ENCODE measurements at regions not wholly inside any gene's neighbourhood (a gene's known extent, or its start where the extent isn't known, plus 50 kb on each side); places are given as distances from the start of the nearest gene placed in this dataset.

DNA sequence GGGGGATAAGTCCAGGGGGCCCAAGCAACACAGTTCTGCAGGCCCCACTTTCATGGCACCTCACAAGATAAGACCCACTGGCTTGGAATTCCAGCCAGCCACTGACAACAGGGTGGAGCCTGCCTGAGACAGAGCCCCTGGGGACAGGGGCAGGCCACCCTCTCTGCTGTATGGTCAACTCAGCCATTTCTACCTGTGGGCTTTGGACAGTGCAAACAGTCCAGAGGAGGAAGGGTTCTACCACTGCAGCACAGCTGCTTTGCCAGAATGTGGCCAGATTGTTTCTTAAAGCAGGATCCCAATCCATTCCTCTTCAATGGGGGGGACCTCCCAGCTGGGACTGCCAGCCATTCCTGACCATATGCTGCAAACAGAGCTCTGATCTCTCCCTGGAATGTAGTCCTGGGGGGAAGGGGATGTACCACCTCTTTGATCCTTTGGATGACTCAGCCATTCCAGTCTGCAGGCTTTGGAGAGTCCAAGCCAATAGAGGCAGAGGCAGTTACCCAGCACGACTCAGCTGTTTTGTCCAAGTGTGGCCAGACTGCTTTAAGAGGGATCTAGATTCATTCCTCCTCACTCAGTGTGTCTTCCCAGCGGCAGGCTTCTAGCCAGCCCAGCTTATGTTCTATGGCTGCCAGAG lies 842.2 kb downstream of the EPHA7 start:
- TF ChIP-seq, protein P1, sequence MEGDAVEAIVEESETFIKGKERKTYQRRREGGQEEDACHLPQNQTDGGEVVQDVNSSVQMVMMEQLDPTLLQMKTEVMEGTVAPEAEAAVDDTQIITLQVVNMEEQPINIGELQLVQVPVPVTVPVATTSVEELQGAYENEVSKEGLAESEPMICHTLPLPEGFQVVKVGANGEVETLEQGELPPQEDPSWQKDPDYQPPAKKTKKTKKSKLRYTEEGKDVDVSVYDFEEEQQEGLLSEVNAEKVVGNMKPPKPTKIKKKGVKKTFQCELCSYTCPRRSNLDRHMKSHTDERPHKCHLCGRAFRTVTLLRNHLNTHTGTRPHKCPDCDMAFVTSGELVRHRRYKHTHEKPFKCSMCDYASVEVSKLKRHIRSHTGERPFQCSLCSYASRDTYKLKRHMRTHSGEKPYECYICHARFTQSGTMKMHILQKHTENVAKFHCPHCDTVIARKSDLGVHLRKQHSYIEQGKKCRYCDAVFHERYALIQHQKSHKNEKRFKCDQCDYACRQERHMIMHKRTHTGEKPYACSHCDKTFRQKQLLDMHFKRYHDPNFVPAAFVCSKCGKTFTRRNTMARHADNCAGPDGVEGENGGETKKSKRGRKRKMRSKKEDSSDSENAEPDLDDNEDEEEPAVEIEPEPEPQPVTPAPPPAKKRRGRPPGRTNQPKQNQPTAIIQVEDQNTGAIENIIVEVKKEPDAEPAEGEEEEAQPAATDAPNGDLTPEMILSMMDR (optimal IDR thresholded peaks at IDR 0.05 in 1 of 3, IDR thresholded peaks at IDR 0.05 in 1 of 3, conservative IDR thresholded peaks at IDR 0.05 in 1 of 3; ENCODE audit: extremely low read depth in 1 of 3, insufficient read depth in 2 of 3, low read length in 3 of 3): no peak
- no peak for TF ChIP-seq EZH2 (IDR thresholded peaks at IDR 0.05; ENCODE audit: low read length)

Measured in keratinocyte (primary cell).